Amniotic epithelial cell (primary cell): ENCODE measurements at regions not wholly inside any gene's neighbourhood (a gene's known extent, or its start where the extent isn't known, plus 50 kb on each side); places are given as distances from the start of the nearest gene placed in this dataset.
A peak's percentile ranks its signal among the peaks of the same experiment; 100 is the strongest.

Source experiments
- DNase-seq: peaks from one replicate; pipeline ENCODE4 v3.0.0-alpha.2; 2010; ENCODE audit warnings: low read depth

DNA sequence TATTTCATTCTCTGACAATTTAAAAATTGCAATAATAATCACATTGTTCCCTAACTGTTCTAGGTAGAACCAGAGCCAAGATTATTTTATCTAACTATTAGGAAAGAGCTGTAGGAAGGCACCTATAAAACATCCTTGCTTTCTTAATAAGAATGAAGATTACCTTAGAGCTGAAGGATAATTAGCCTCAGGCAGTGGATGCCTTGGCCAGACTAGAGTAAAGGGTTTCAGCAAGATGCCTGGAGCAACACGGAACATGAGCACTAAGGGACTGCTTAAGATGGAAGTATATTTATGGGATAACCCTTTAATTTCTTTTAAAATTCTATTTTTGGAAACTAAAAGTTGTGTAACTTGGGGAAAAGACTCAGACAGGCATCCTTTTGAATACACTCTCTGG lies 456.6 kb upstream of the RBMS3 start:
- DNase-seq = no peak

DNA sequence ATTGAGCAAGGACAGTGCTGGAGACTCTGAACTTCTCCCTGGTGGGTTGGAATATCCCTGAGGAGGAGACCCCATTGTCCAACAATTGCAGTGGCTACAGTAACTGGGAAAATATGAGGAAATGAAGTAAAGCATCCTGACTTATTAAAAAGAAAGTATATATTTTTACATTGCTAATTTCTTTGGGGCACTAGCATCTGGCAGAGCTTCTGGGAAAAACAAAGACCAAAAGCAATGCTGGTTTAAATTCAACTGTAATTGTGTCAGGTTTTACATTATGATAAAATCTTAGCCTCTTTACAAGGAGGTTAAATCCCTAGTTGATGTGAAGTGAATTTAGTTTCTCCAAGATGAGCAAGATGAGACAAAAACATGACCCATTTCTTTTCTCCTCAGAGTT lies 454.0 kb upstream of the RBMS3 start:
- no peak for DNase-seq

DNA sequence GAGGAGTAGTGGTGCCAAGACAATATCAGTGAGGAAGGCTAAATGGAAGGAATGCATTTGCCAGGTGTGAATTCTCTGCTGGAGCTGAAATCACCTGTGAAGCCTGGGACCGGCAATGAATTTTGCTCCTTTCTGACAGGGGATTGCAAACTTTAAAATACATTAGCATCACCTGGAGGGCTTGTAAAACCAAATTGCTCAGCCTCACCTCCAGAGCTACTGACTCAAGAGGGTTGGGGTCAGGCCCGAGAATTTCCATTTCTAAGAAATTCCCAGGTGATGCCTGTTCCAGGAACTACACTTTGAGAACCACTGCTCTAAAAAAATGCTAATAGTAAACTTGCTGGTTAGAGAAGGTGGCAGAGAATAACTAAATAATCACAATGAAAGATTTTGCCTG lies 445.6 kb upstream of the RBMS3 start:
- DNase-seq = no peak

DNA sequence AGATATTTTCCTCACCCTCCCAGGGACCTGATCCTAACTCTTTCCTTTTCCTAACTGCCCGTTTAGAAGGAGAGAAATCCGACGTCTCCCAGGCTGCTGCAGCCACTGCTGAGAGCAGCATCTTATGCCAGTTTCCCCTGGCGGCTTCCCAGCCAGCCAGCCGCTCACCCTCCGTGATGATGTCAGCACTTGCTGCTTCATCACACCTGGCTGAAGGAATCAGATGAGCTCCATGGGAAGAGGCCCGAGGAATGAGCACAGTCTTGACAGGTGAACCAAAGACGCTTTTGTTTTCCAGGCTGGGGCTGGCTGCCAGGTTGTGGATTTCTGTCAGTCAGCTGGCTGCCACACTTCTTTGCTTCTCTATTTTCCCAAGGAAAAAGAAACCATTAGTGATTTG lies 445.1 kb upstream of the RBMS3 start:
- DNase-seq = no peak

DNA sequence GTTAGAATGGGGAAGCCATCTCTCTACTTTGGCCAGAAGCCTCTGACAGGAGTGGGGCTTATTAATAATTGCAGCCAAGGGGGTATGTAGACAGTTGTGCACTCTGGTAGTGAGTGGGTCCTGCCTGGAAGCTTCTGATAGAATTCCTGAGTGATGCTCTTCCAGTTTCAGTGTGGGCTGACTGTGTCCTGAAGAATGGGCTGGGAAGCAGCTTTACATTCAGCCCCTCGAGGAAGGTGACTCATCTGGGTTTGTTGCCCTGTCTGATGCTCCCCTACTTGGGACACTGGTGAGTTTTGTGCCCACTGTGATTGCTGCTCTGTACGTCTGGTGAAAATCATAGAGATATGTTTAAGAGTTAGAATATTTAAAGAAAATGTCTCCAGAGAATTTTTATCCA lies 444.7 kb upstream of the RBMS3 start:
- DNase-seq = no peak

DNA sequence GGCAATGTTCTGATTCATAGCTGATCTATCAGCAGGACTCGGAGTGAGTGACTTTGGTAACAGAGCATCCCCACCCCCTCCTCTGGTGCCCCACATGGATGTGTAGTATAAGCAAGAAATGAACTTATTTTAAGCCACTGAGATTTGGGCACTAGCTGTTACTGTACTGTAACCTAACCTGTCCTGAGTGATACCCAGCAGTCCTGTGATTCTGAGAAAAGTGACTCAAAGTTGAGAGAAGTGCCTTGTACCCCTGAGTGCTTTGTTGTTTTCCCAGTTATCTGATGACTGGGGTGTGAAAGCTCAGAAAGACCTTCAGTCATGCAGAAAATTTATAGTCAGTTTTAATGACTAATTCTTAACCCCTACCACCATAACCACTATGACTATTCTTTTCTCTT lies 439.9 kb upstream of the RBMS3 start:
- DNase-seq = peak; percentile 9

DNA sequence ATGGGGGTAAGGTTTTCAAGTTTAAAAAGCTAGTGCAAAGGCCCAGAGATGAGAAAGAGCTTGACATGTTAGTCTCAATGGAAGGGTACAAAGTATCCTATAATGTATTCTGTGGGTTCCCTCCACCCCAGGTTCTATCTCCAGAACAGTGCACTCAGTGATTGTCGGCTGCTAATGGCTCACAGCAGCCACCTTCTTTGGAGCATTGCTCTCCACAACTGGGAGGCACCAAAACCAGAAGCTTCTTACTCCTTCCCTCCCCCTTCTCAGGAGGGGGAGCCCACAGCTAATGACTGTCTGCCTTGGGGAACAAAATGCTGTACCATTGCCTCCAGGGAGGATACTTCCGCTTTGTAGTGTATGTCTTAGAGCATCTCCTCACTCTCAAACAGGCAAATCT lies 439.4 kb upstream of the RBMS3 start:
- no peak for DNase-seq

DNA sequence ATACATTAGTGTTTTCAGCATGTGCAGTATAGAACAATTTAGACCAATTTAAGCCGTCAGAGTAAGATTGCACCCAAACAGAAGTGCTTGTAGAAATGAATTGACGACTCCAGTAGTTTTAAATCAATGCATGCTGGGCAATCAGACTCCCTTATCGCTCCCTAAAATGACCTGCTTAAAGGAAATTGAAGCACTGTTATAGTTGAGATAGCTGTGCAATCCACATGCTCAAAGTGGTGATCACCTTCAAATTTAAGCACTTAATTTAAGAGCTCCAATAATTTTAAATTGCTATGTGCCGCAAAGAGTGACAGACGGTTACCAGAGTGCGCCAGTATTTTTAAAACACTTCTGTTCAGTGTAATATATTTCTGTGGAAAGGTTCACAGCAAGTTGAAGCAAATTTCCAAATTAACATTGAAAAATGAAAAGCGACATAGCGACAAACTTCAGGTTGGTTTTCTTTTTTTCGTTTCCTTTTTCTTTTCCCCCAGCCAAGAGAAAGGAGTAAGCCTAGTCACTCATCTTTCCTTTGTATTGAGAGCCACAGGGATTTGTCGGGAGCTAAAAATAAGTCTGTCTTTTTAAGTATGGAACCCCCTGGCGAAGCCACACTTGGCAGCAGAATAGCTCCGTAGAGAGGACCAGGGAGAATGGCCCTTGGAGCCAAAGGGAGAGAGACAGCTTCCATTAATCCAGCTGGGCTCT lies 436.4 kb upstream of the RBMS3 start:
- no peak for DNase-seq

DNA sequence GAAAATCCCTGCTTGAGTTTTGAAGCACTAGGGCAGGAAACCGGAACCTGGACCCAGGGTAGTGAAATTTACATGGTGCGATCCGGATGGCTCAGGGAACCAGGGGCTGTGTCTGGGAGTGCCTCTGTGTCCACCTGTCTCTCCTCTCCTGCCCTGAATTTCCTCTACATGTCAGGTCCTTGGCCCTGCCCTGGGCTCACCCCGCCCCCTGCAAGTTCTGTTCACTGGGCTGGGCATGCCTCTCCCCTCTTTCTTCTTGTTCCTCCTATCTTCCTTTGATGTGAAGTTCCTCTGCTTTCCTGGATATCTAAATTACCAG lies 435.9 kb upstream of the RBMS3 start:
- DNase-seq = no peak

DNA sequence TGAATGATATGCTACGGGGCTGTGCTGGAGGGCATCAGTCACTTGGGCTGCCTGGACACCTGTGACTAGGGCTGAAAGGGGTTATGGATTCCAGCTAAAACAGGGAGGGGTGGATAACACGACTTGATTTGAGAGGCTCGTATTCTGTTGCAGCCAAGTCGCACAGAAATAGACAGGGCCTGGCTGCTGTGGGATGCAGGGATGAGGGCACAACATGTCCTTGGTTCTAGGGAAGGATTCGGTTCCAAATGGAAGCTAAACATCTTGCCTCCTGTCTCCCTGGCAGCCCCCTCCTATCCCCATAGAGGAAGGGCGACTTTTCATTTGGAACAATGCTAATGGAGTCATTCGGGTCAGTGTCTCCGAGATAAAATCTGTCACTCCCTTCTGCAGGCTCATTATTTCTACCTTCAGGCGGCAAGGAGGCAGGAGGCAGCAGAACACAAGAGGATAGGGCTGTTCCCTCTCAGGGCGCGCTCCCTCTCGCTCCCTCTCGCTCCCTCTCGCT lies 433.8 kb upstream of the RBMS3 start:
- DNase-seq = no peak

DNA sequence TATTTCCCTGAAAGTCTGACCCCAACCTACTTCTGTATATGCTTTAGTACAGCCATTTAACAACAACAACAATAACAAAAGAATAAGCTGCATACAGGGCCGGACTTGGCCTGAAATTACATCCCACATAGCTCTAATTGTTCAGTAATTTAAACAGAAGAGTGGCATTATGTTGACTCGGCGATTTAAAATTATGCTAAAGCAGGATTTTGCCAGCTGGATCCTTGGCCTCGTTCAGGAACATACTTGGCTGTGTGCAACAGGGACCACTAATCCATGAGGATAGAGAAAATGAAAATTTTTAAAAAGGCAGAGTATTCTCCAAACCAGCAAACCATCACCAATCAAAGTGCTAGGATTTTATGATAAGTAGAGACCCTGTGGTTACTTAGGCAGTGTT lies 433.1 kb upstream of the RBMS3 start:
- DNase-seq = no peak

DNA sequence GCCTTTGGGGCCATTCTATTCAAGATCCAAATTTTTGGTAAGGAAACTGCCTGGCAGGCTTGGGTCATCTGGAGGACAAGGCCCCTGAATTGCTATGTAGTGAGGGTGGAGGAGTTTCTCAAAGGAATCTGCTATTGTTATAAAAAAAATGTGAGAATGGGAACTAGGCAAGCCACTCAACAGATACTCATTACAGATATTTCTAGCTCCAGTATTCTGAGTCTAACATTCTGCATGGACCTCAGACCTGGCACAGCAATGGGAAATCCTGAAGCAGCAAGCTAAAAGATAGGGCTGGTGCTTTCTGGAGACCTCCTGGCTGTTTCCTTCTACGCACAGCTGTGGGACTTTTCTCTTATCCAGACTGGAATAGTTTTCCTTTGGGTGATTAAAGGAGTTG lies 430.7 kb upstream of the RBMS3 start:
- DNase-seq = peak; percentile 66

DNA sequence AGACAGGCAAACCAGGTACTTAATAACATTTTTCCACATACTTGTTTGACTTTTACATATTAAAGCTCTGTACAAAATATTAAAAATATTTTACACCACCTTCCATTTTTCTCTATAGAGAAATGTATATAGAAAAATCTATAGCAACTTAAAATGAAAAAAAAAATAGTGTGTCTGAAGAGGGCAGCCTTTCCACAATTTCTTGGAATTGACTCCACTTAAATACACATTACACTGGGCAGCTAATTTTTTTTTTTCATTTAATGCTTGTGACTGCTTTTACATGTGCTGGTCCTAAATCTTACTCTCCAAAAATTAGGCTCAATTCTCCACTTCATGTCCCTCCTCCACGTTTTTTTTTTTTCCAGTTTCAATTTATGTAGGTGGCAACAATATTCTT lies 427.0 kb upstream of the RBMS3 start:
- DNase-seq = peak; percentile 45

DNA sequence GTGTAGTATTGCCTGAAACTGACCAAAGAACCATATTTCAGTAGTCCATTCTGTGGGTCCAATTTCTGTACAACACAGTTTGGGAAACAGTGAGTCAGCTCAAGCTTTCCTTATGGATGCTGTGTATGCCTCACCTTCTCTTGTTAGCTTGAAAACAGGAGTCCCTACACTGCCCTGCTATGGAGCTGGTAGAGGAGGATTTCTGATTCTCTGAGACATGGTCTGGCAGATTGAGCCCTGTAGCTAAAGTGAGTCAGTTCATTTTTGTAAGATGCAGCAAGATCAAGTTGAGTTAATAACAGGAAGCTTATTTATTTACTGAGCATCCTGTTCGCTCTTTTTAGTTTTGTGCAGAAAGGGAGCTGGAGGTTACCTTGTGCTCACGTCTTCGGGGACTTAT lies 424.1 kb upstream of the RBMS3 start:
- DNase-seq = peak; percentile 19

DNA sequence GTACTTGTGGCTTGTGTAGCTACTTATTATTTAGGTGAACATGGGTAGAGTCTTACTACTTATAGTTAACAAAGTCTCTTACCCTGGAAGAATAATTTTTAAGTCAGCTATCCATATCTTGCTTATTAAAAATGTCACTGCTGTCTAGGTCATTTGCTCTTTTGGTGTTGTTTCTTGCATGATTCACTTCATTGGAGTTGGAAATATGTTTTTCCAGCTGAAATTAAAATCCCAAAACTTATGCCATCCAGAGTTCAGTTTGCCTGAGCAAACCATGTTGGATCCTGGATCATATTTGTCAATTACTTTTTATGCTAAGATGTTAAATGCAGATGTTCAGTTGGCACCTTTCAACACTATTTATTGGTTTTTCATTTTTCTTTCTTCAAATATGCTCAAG lies 421.0 kb upstream of the RBMS3 start:
- no peak for DNase-seq

DNA sequence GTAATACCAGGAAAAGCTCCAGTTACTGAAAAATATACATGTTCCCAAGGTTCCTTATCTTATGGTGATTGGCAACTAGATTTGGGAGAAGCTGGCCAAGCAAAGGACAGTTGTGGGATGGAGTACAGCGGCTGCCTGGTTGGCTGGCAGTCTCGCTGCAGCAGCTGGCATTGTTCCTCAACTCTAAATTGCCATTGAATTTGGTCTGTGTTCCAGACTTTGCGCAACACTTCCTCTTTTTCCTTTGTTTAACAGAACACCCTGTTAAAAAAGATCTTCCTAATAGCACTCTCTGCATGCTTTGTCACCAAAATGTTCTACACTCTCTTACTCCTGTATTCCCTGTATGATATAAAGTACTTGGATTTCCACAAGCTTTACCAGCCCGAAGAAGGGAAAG lies 420.6 kb upstream of the RBMS3 start:
- DNase-seq = no peak

DNA sequence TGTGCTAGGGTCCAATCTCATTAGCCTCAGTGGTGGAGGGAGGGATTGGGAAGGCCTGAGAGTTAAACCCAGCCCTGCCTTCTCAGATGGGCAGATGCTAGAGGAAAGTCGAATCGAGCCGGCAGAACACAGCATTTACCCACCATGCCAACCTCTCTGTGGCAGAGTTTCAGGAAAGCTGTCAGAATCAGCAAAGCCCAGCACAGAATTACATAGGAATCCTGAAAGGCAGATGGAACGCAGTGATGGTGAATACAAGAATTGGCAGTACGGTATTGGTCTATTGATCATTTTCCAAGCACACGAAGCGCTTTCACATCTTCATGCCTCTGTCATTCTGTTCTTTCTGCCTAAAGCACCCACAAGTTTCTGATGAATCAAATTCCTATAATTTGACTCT lies 417.7 kb upstream of the RBMS3 start:
- no peak for DNase-seq

DNA sequence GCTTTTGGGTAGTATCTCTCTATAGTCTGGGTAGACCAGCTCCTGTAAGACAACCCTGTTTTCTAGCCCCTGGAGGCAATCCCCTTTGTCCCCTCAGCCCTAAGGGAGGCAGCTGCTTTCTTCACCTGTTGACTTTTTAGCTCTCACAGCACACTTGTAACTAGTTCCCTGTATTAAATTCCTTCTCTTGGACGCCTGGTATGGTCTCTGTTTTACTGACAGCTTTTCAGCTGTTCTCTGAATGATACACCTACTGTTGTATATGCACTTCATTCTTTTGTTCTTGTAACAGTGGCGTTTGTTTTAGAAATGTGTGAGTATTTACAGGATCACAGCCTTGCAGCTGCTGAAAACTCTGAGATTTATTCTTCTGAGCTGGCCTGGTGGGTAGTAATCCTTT lies 413.0 kb upstream of the RBMS3 start:
- peak; percentile 5 for DNase-seq

DNA sequence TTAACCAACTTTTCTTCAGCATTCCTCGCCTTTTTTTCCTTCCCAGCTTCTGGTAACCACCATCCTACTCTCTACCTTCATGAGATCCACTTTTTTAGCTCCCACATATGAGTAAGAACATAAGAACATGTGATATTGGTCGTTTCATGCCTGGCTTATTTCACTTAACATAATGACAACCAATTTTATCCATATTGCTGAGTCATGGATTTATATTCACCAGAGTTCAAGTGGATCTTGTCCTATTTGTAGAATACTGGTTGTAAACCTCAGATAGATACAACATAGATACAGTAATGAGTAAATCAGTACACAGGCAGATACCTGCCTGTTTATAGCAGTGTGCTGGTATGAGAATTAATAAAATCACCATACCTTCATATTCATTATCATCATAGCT lies 412.0 kb upstream of the RBMS3 start:
- DNase-seq = no peak

DNA sequence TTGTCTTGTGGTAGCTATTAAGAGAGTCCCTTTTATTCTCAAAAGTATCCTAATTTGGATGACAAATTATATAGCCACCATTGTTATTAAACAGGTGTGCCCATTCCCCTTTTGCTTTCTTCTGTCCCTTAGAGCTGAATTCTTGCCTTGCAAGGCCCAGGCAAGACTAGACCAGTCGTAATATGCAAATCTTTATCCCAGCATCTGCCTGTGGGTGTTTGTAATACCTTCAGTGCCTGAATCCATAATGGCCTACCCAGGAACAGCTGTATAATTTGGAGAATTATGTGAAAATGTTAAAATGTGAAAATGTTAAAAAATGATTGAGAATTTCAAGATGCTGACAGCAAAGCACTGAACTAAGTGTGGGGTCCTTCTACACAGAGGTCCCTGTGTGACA lies 403.0 kb upstream of the RBMS3 start:
- DNase-seq = no peak

DNA sequence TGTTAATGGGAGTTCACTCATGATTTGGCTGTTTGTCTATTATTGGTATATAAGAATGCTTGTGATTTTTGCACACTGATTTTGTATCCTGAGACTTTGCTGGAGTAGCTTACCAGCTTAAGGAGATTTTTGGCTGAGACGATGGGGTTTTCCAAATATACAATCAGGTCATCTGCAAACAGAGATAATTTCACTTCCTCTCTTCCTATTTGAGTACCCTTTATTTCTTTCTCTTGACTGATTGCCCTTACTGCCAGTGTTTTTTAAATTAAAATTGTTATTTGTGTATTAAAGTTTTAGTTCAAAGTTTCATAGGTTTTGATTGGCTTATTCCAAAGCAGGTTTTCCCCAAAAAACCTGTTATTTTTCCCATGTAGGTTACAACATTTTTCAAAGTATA lies 390.5 kb upstream of the RBMS3 start:
- no peak for DNase-seq

DNA sequence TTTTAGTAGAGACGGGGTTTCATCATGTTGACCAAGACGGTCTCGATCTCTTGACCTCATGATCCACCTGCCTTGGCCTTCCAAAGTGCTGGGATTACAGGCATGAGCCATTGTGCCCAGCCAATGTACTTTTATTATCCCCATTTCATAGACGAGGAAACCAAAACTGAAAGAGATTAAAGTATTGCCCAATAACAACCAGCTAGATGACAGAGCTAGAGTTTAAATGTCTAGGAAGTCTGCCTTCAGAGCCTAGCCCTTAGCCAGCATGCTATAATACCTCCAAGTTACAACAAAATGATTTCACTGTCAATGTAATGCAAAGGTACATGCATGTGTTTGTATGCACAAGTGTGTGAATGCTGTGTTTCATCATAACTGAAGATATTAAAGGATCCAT lies 389.4 kb upstream of the RBMS3 start:
- no peak for DNase-seq

DNA sequence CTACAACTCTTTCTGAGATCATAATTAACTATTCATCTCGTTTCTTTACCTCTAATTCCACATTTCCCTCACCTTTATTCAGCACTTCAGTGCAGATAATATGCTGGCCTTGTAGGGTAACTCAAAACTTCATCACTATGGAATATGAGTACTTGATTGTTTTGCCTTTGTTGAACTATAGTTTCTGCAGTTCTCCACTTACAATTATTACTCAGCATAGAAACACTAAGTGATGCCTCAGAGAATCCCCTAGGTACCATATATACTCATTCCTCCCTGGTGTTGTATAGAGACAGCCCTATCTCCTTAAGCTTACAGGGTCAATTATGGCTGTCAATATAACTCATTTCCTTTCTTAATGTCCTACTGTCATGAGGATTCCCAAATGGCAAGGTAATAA lies 380.6 kb upstream of the RBMS3 start:
- DNase-seq = no peak

DNA sequence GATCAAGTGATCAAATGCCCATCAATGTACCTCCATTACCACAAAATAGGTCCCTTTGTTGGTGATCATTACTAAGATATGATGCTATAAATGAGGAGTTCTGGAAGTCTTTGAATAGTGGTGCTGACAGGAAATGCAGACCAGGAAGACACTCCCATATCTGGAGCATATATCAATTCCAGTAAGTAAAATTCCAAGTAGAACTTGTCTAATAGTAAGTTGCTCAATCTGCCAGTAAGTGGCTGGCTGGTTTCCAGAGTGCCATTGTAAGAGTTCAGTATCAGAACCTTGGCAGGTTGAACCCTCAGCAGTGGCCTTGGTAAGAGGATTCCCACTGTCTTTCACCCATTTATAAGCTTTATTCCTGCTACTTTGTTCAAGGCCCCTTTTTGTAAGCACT lies 379.9 kb upstream of the RBMS3 start:
- DNase-seq = peak; percentile 74

DNA sequence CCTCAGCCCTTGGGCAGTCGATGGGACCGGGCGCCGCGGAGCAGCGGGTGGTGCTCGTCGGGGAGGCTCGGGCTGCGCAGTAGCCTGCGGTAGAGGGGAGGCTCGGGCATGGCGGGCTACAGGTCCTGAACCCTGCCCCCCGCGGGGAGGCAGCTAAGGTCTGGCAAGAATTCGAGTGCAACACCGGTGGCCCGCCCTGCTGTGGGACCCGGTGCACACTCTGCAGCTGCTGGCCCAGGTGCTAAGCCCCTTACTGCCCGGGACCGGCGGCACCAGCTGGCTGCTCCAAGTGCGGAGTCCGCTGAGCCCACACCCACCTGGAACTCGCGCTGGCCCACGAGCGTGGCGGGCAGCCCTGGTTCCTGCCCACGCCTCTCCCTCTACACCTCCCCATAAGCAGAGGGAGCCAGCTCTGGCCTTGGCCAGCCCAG lies 377.7 kb upstream of the RBMS3 start:
- DNase-seq = no peak
